Activated CD4-positive, alpha-beta T cell treated with anti-CD3 and anti-CD28 coated beads, Interleukin-2, Interleukin-6, amounts not matched to agents 100 ng/mL and 50 ng/mL, durations not matched to agents 16 hours and 8 hours (primary cell): ENCODE measurements at regions not wholly inside any gene's neighbourhood (a gene's known extent, or its start where the extent isn't known, plus 50 kb on each side); places are given as distances from the start of the nearest gene placed in this dataset.
A peak's percentile ranks its signal among the peaks of the same experiment; 100 is the strongest.

ENCODE experiments used
- DNase-seq: peaks from one replicate; pipeline ENCODE4 v3.0.0-alpha.2; 2020

GRCh38 chr9:91161465-91162300 lies 200.0 kb downstream of the AUH start:
- no peak for DNase-seq

DNA sequence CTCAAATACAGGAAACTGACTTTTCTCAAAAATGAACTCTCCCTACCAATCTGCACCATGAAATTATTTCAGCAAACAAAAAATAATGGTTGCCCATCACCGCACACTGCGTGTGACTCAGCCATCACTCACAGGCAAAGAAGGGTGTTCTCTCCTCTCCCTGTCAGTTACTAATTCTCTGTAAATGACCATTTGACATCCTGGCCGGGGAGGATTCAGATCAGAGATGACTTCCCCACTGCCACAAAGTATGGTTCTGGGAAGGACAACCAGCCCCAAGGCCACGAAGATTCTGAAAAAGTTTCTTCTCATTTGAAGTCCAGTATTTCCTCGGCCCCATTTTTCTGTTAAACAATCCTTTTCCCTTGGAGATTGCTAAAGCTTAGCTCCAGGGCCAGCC lies 199.4 kb downstream of the AUH start:
- DNase-seq, result peak; percentile 71

DNA sequence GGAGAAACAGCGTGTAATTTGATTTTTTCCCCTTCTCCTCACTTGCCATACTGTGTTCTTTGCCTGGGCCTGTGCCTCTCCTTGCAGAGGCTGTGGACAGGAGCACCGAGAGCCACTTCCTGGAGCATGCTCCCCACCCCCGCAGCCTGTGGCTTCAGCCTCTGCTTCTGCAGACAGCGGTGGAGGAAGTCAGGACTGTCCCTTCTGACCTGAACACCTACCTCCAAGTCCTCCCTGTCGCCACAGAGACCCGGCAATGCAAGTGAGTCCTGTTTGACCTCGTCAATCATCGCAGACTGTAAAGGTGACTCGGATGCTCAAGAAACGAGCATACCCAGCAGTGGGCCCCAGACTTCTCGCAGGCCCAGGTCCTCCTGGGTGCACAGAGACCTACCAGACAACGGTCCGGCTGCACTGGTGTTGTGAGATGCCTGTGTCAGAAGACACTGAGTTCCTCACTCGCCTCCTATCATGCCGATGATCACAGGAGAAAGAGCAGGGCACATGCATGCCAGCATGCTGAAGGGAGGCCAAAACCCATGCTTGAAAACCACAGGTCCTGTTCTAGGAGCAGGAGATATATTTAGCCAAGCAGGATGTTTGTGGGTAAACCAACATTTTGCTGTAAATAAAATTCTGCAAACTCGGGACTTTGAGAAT lies 198.8 kb downstream of the AUH start:
- DNase-seq, result peak; percentile 87

DNA sequence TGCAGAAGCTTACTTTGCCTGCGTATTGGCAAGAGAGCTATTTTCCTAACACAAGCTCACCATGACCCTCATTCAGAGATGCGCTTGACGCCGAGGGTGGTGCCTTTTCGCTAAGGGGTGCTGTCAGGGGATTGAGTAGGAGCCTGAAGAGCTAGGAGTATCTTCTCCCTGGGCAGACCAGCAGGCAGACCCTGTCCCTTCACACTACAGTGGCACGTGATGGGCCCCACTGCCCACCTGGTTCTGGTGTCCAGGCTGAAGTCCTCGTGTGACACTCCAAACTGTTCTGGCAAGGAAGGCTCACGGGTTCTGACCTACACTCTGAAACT lies 198.3 kb downstream of the AUH start:
- DNase-seq, result no peak

DNA sequence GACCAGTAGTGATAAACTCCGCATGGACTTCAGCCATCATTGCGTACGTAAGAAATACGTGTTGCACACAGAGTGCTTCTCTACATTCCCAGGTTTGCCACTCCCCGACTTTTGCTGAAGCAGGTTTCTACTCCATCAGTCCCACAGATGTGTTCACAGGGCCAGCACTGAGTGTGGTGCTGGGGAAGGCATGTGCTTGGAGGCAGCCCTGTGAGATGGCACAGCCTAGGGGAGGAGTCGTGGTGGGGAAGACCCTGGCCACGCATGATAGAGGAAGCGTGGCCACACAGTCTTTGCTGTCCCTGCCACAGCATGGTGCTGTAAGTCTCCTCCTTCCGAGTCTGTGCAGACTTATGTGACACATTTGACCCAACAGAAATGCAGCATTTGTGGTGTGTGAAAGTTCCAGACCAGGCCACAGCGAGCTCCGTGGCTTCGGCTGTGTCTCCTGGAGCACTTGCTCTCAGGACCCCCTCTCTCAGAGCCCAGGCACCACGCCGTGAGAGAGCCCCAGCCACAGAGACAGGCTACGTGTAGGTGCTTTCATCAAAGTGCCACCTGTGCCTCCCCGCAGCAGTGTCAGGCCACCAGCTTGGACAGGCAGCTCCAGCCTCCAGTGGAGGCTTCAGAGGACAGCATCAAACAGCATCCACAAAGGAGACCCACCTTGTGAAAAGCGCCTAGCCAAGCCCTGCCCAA lies 197.8 kb downstream of the AUH start:
- DNase-seq, result peak; percentile 65
